Rectal smooth muscle tissue (tissue), 1 donor: ENCODE measurements at regions not wholly inside any gene's neighbourhood (a gene's known extent, or its start where the extent isn't known, plus 50 kb on each side); places are given as distances from the start of the nearest gene placed in this dataset.

Experiments used
- H3K27ac ChIP-seq: one replicate; pipeline ENCODE4 v1.7.0; 2013; ENCODE audit warnings: low read depth, low read length, inconsistent platforms
- H3K27me3 ChIP-seq: one replicate; pipeline ENCODE4 v1.7.0; 2013; ENCODE audit warnings: low read length; ENCODE audit not compliant: control insufficient read depth, insufficient read depth
- H3K36me3 ChIP-seq: one replicate; pipeline ENCODE4 v1.7.0; 2013; ENCODE audit warnings: low read length; ENCODE audit not compliant: control insufficient read depth, insufficient read depth
- H3K4me1 ChIP-seq: one replicate; pipeline ENCODE4 v1.7.0; 2013; ENCODE audit warnings: low read length; ENCODE audit not compliant: control insufficient read depth, insufficient read depth
- H3K4me3 ChIP-seq: one replicate; pipeline ENCODE4 v1.7.0; 2013; ENCODE audit warnings: low read length
- H3K9ac ChIP-seq: one replicate; pipeline ENCODE4 v1.7.0; 2013; ENCODE audit warnings: low read length

DNA sequence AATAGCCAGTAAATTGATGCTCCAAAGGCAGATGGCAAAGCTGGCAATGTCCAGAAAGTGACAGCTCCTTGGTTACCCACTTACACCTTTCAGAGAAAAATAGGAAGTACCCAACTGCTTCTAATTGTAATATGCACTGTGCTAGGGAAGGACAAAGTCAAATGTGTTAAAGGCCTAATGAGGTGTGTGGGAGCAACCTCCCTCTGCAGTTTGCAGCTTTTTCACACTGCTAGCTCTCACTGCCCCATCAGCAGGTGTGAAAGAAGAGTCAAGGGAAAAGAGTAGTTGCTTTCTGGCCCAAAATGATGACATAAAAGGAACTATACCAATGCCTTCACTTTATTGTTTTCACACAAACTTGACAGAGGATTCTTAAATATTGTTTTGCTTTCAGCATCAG is 284.1 kb upstream of the SETBP1 start:
- Histone ChIP-seq H3K36me3 (no peaks in the 10 kb centered on the region), H3K4me1 (no peaks in the 10 kb centered on the region), H3K4me3 (no peak overlapping the region), H3K9ac (no peak overlapping the region), H3K27ac (no peak overlapping the region), H3K27me3 (no peaks in the 10 kb centered on the region)

DNA sequence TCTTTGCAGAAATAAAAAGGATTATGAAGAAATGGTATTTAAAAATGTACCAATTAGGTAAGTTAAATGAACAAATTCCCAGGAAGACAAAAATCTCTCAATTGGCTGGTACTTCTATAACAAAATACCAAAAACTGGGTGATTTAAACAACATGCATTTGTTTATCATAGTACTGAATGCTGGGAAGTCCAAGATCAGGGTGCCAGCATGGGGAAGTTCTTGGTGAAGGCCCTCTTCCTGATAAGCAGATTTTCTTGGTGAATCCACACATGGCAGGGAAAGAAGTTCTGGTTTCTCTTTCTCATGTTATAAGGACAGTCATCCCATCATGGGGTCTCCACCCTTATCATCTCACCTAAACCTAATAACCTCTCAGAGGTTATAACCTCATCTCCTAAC is 271.6 kb upstream of the SETBP1 start:
- Histone ChIP-seq H3K4me3 (no peak overlapping the region), H3K36me3 (no peaks in the 10 kb centered on the region), H3K4me1 (no peaks in the 10 kb centered on the region), H3K9ac (no peak overlapping the region), H3K27me3 (no peaks in the 10 kb centered on the region), H3K27ac (no peak overlapping the region)

DNA sequence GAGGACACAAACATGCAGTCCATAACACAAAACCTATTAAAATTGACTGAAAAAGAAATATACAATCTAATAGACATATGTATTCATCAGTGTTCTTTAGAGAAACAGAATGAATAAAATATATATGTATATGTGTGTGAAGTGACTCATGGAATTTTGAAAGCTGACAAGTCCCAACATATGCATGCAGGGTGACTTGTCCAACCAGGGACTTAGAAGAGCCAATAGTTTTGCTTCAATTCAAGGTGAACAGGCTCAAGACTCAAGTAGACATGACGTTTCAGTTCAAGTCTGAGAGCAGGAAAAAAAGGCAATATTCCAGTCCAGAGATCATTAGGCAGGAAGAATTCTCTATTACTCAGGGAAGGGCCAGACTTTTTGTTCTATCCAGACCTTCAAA is 271.2 kb upstream of the SETBP1 start:
- H3K4me3 ChIP-seq: no peak overlapping the region
- no peaks in the 10 kb centered on the region for H3K36me3 ChIP-seq
- no peaks in the 10 kb centered on the region for H3K27me3 ChIP-seq
- no peaks in the 10 kb centered on the region for H3K4me1 ChIP-seq
- no peak overlapping the region for H3K9ac ChIP-seq
- no peak overlapping the region for H3K27ac ChIP-seq

DNA sequence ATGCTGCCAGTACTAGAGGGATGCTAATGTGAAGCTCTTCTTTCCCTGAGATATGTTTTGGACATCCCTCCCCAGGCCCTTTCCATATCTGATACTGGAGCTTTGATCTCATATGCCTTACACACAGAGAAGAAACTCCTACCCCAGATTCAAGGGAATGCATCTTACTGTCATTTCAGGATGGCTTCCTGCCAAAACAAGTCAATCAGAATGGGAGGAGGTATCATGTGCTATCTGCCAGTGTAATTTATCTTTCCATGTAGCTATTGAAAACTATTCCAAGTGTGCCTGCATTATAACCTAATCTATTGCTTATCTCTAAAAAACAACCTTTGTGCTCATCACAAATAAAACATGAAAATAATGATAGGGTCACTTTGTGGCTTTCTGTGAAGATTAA is 269.9 kb upstream of the SETBP1 start:
- Histone ChIP-seq H3K27me3 (no peaks in the 10 kb centered on the region), H3K4me3 (no peak overlapping the region), H3K4me1 (no peaks in the 10 kb centered on the region), H3K9ac (no peak overlapping the region), H3K36me3 (no peaks in the 10 kb centered on the region), H3K27ac (no peak overlapping the region)

DNA sequence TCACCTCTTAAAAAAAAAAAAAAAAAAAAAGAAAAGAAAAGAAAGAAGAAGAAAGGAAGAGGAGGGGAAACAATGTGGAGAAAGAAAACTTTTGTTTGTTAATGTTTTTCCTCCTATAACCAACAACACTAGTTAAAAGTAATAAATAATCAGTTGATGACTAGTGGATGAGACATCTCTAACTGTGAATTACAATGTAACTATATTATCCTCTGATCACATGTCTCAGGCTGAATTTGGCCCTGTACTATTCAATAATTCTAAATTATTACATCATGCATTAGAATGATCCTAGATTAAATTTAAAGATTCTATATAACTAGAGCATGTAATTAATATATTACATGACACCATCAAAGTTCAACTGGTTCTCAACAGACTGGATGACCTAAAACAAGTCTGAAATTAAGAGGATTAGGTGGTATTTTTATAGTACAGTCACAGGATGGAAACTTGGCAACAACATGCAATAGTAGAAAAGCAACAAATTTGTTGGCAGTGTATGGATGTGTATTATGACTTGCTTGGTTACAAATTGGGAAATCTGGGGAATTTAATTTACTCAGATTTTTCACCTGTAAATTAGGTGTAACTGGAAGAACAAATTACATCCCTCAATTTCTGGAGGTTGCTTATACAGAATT is 269.3 kb upstream of the SETBP1 start:
- Histone ChIP-seq H3K27me3 (no peaks in the 10 kb centered on the region), H3K4me1 (no peaks in the 10 kb centered on the region), H3K36me3 (no peaks in the 10 kb centered on the region), H3K27ac (no peak overlapping the region), H3K4me3 (no peak overlapping the region), H3K9ac (no peak overlapping the region)

DNA sequence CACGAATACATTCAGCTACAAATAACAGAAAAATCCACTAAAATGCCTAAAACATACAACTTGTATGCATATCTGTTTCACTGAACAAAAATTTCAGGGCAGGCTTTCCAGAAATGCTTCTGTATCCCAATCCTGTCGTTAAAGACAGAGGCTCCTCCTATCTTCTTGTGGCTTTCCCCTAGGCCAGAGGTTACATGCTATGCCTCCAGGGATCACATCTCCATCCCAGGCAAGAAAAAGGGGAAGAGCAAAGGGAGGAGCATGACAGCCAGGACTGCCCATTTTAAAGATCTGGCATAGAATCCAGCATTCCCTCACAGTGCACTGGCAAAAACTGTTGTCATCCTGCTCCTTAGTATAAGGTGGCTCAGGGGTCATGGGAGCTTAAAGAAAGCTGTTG is 268.7 kb upstream of the SETBP1 start:
- H3K36me3 ChIP-seq: no peaks in the 10 kb centered on the region
- H3K9ac ChIP-seq: no peak overlapping the region
- H3K4me1 ChIP-seq: no peaks in the 10 kb centered on the region
- H3K4me3 ChIP-seq: no peak overlapping the region
- H3K27me3 ChIP-seq: no peaks in the 10 kb centered on the region
- no peak overlapping the region for H3K27ac ChIP-seq

DNA sequence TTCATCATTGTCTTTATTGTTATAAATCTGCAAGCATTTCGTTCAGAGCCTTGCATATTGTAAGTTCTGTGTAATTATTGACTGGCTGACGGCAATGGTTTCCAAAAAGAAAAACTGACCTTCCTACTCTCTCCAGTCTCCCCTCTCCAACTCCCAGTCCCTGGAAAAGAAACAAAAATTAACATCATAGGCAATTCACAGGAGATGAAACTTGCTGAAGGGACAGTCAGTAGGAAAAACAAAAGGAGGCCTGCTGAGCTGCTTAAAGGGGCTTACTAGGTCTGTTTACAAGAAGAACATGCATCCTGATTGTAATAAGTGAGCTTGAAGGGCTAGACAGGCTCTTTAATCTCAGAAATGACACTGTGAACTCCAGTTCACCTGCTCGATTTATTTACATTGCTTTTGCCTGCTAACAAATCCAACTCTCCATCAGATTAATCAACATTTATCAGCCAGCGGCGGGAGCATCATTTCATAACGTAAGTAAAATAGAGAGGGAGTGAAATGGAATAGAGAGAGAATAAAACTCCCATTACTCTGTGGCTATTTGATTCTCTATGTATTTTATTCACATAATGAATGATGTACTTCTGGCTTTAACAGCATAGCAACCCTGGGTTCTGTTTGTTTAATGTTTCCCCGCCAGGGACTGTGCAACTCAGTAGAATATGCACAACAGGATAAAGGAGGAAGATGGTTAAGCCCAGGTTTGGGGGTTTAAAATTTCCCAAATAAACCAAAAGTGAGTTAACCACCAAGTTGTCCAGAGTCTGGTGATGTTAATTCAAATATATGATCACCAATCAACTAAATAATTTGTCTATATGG is 256.7 kb upstream of the SETBP1 start:
- Histone ChIP-seq H3K4me3 (no peak overlapping the region), H3K4me1 (peaks cover 14% of the 10 kb centered on the region), H3K36me3 (no peaks in the 10 kb centered on the region), H3K27ac (peak overlapping the region; percentile 66), H3K9ac (no peak overlapping the region), H3K27me3 (no peaks in the 10 kb centered on the region)

DNA sequence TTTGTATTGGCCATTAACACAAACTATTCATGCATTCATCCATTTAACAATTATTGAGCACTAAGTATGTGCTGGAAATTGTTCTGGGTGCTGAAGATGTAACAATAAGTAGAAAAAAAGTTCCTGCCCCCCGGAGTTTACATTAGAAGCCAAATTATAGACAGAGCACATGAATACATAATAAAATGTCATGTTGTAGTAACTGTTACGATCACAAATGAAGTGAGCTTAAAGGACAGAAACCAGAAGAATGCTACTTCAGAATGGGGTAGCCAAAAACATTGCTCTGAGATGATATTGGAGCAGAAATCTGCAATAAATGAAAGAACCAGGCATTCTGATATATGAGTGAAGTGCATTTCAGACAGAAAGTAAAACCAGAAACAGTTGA is 256.0 kb upstream of the SETBP1 start:
- Histone ChIP-seq H3K4me1 (peaks cover 14% of the 10 kb centered on the region), H3K9ac (no peak overlapping the region), H3K36me3 (no peaks in the 10 kb centered on the region), H3K4me3 (no peak overlapping the region), H3K27ac (peak overlapping the region; percentile 66), H3K27me3 (no peaks in the 10 kb centered on the region)

DNA sequence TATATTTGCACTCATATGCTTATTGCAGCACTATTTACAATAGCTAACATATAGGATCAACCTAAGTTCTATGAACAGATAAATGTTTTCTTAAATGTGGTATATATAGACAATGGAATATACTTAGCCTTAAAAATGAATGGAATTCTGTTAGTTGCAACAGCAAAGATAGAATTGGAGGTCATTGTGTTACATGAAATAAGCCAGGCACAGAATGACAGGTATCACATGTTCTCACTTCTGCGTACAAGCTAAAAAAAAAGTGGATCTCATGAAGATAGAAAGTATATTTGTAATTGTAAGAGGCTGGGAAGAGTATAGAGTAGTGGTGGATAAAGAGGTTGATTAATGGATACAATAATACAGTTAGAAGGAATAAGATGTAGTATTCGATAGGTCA is 255.5 kb upstream of the SETBP1 start:
- Histone ChIP-seq H3K27me3 (no peaks in the 10 kb centered on the region), H3K36me3 (no peaks in the 10 kb centered on the region), H3K4me1 (peaks cover 14% of the 10 kb centered on the region), H3K27ac (no peak overlapping the region), H3K4me3 (no peak overlapping the region), H3K9ac (no peak overlapping the region)

DNA sequence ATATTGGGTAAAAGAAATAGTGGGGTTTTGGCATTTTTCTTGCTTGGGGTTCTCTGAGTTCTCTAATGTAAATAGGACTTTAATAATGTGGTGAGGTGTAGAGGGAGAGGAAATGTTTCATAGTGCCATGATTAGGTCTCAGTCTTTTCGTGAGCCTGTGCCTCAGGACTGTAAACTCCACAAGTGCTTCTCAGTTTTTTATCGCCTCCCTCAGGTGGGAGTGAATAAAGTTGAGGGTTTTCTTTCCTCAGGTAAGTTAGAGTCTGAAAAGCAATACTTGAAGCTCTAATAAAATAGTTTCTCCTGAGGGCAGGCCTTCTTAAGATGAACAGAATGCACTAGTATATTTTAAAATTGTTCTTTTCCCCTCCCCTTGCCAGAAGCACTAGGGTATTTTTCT is 243.1 kb upstream of the SETBP1 start:
- no peak overlapping the region for H3K9ac ChIP-seq
- no peaks in the 10 kb centered on the region for H3K27me3 ChIP-seq
- no peak overlapping the region for H3K4me3 ChIP-seq
- no peaks in the 10 kb centered on the region for H3K36me3 ChIP-seq
- no peak overlapping the region for H3K27ac ChIP-seq
- no peaks in the 10 kb centered on the region for H3K4me1 ChIP-seq

DNA sequence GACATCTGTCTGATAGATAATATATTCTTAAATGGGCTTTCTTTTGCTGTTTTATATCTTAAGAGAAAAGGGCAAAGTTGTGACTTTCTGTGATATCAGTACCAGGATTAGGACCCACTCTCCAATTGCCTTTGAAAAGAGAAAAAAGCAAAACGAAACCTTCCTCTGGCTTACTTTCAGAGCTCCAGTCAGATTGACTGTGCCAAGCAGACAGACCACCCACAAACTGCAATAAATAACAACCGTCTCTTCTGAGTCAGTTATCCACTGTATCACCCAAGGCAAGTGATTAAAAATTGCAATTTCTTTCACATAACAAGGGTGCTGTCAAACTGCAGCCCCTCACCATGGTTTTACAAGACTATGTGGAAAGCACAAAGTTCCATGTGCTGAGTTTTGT is 230.5 kb upstream of the SETBP1 start:
- H3K4me3 ChIP-seq: no peak overlapping the region

DNA sequence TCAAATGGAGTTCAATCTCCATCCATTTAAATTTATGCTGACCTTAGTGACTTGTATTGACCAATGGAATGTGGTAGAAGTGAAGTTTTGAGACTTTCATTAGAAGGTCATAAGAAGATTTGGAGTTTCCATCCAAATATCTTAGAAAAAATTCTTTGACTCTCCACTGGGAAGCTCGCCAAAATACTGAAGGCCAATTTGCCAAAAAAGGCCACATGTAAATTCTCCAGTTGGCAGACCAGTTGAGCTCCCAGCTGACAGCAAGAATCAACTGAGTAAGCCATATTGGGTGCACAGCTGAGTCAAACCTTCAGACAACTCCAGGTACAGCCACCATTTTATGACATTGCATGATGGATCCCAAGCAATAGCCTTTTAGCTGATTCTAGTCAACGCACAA is 228.3 kb upstream of the SETBP1 start:
- H3K27ac ChIP-seq: no peak overlapping the region
- no peaks in the 10 kb centered on the region for H3K27me3 ChIP-seq
- no peaks in the 10 kb centered on the region for H3K36me3 ChIP-seq
- peaks cover 4% of the 10 kb centered on the region for H3K4me1 ChIP-seq
- no peak overlapping the region for H3K4me3 ChIP-seq
- H3K9ac ChIP-seq: no peak overlapping the region

More for the DNA sequence above, 230.5 kb upstream of the SETBP1 start:
- Histone ChIP-seq H3K27ac (no peak overlapping the region), H3K4me1 (peaks cover 4% of the 10 kb centered on the region), H3K36me3 (no peaks in the 10 kb centered on the region), H3K27me3 (no peaks in the 10 kb centered on the region), H3K9ac (no peak overlapping the region)

DNA sequence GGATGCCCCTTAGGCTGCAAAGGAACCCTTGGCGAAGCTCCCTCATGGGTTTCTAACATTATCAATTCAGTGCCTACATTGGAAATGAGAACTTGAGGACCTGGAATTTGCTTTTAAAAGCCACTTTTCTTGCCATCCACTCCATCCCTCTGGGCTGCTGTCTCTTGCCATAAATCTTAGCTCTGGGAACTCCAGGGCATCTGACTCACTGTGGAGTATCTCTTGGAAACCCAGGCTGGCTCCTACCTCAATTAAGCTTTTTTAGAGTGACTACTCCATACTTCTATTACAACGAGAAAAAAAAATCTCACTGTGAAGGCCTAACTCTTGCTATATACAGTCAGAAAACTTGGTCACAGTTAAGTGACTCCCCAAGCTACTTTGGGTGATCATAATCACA is 227.2 kb upstream of the SETBP1 start:
- Histone ChIP-seq H3K27ac (no peak overlapping the region), H3K4me3 (no peak overlapping the region), H3K4me1 (peaks cover 4% of the 10 kb centered on the region)

More for the DNA sequence above, 227.2 kb upstream of the SETBP1 start:
- Histone ChIP-seq H3K36me3 (no peaks in the 10 kb centered on the region), H3K9ac (no peak overlapping the region), H3K27me3 (no peaks in the 10 kb centered on the region)
